ENCODE measurements at regions not wholly inside any gene's neighbourhood (a gene's known extent, or its start where the extent isn't known, plus 50 kb on each side); places are given as distances from the start of the nearest gene placed in this dataset.

DNA sequence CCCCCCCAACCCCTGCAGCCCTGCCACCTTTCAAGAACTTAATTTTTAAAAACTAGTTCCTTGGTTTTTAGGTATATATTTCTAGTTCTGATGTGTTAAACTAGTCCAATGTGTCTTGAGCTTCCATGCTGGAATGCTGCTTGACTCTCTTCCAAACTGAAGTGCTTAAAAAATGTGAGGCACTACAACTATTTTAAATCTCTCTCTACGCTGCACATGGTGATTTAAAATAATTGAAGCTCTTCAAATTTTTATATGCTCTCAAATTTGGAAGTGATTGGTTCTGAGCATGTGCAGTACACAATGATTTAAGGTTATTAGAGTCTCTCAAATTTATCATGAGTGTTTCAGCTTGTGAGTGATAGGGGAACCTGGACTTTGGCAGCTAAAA is 192.6 kb upstream of the ZEB2 start:
- no peak for TF ChIP-seq POLR2AphosphoS5 (IDR thresholded peaks at IDR 0.05)
- TF ChIP-seq, protein P1, sequence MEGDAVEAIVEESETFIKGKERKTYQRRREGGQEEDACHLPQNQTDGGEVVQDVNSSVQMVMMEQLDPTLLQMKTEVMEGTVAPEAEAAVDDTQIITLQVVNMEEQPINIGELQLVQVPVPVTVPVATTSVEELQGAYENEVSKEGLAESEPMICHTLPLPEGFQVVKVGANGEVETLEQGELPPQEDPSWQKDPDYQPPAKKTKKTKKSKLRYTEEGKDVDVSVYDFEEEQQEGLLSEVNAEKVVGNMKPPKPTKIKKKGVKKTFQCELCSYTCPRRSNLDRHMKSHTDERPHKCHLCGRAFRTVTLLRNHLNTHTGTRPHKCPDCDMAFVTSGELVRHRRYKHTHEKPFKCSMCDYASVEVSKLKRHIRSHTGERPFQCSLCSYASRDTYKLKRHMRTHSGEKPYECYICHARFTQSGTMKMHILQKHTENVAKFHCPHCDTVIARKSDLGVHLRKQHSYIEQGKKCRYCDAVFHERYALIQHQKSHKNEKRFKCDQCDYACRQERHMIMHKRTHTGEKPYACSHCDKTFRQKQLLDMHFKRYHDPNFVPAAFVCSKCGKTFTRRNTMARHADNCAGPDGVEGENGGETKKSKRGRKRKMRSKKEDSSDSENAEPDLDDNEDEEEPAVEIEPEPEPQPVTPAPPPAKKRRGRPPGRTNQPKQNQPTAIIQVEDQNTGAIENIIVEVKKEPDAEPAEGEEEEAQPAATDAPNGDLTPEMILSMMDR (IDR thresholded peaks at IDR 0.05): no peak

Data from sigmoid colon (tissue), 4 donors.